IMR-90 (cell line): ENCODE measurements at regions not wholly inside any gene's neighbourhood (a gene's known extent, or its start where the extent isn't known, plus 50 kb on each side); places are given as distances from the start of the nearest gene placed in this dataset.

Source experiments
- RCOR1 ChIP-seq: IDR thresholded peaks from 2 replicates; pipeline ENCODE4 v1.6.1; 2012; ENCODE audit warnings: mild to moderate bottlenecking, low read length, improper control_type of control experiment; ENCODE audit not compliant: insufficient replicate concordance
- TF ChIP-seq, protein P1 (sequence below): conservative IDR thresholded peaks from 2 replicates; pipeline ENCODE4 v1.5.1; 2012; ENCODE audit warnings: mild to moderate bottlenecking, low read depth, low read length, improper control_type of control experiment

DNA sequence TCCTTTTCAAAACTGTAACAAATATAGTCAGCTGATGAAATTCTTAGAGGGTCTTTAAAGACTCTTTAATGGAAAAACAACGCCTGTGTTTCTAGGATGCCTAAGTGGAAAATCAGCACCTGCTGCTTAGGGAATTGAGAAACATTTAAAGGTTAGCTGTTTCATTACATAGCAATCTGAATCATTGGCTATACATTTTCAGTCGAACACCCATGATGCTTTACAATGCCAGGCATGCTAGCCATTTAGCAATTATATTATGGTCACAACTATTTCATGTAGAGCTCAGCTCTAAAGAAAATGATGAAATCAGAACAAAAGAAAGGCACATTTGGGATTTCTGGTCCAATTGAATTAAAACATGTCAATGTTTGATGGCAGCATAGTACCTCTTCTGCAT lies 270.3 kb upstream of the SYNCRIP start:
- TF ChIP-seq, protein P1, sequence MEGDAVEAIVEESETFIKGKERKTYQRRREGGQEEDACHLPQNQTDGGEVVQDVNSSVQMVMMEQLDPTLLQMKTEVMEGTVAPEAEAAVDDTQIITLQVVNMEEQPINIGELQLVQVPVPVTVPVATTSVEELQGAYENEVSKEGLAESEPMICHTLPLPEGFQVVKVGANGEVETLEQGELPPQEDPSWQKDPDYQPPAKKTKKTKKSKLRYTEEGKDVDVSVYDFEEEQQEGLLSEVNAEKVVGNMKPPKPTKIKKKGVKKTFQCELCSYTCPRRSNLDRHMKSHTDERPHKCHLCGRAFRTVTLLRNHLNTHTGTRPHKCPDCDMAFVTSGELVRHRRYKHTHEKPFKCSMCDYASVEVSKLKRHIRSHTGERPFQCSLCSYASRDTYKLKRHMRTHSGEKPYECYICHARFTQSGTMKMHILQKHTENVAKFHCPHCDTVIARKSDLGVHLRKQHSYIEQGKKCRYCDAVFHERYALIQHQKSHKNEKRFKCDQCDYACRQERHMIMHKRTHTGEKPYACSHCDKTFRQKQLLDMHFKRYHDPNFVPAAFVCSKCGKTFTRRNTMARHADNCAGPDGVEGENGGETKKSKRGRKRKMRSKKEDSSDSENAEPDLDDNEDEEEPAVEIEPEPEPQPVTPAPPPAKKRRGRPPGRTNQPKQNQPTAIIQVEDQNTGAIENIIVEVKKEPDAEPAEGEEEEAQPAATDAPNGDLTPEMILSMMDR: no peak
- no peak for TF ChIP-seq RCOR1
